PC-9 (cell line): ENCODE measurements at regions not wholly inside any gene's neighbourhood (a gene's known extent, or its start where the extent isn't known, plus 50 kb on each side); places are given as distances from the start of the nearest gene placed in this dataset.

ENCODE experiments used
- EZH2 ChIP-seq: fragments of 200-600 bp; sonication (generic); IDR thresholded peaks from 2 replicates; pipeline ENCODE4 v1.8.0; 2017; ENCODE audit warnings: antibody characterized with exemption, low read depth
- TF ChIP-seq, protein P1 (sequence below): fragments of 200-600 bp; sonication (generic); conservative IDR thresholded peaks from 2 replicates; pipeline ENCODE4 v1.6.1; 2017; ENCODE audit warnings: mixed run types, antibody characterized with exemption, mild to moderate bottlenecking, moderate library complexity

DNA sequence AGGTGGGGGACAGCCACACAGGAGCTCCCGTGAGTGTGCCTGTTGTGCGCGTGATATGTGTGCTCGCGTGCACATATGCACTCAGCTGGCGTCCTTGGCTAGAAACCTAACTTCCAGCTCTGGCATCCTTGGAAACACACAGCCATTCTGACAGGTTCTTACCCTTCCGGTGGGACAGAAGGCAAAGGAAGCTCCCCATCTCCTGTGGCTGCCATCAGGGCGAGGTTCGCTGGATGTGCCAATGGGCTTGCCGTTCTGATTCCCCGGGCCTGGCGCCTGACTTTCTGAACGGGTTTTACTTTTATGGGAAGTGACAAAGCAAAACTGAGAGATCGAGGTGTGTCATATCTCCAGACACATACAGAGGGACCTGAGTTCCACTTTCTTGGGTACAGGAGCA is 124.7 kb downstream of the PAPOLA start:
- TF ChIP-seq, protein P1, sequence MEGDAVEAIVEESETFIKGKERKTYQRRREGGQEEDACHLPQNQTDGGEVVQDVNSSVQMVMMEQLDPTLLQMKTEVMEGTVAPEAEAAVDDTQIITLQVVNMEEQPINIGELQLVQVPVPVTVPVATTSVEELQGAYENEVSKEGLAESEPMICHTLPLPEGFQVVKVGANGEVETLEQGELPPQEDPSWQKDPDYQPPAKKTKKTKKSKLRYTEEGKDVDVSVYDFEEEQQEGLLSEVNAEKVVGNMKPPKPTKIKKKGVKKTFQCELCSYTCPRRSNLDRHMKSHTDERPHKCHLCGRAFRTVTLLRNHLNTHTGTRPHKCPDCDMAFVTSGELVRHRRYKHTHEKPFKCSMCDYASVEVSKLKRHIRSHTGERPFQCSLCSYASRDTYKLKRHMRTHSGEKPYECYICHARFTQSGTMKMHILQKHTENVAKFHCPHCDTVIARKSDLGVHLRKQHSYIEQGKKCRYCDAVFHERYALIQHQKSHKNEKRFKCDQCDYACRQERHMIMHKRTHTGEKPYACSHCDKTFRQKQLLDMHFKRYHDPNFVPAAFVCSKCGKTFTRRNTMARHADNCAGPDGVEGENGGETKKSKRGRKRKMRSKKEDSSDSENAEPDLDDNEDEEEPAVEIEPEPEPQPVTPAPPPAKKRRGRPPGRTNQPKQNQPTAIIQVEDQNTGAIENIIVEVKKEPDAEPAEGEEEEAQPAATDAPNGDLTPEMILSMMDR: no peak
- no peak for TF ChIP-seq EZH2
